GM23248 (cell line): ENCODE measurements at regions not wholly inside any gene's neighbourhood (a gene's known extent, or its start where the extent isn't known, plus 50 kb on each side); places are given as distances from the start of the nearest gene placed in this dataset.

Source experiments
- DNase-seq: peaks from one replicate; pipeline ENCODE4 v3.0.0-alpha.2; 2015
- H2AFZ ChIP-seq: fragments of 200-600 bp; sonication (generic); 2 replicates; pipeline ENCODE4 v1.6.1; 2016; ENCODE audit warnings: antibody characterized with exemption
- H3F3A ChIP-seq: fragments of 200-600 bp; sonication (generic); 2 replicates; pipeline ENCODE4 v1.6.1; 2016; ENCODE audit warnings: mild to moderate bottlenecking, antibody characterized with exemption, mixed run types; ENCODE audit not compliant: insufficient read depth
- H3K27ac ChIP-seq: fragments of 200-600 bp; sonication (generic); 2 replicates; pipeline ENCODE4 v1.5.1; 2016; ENCODE audit warnings: mild to moderate bottlenecking
- H3K27me3 ChIP-seq: fragments of 200-600 bp; sonication (generic); replicated peaks from 2 replicates; pipeline ENCODE4 v1.6.1; 2016; ENCODE audit warnings: mild to moderate bottlenecking; ENCODE audit not compliant: insufficient read depth
- H3K36me3 ChIP-seq: fragments of 200-600 bp; sonication (generic); 2 replicates; pipeline ENCODE4 v1.6.1; 2016; ENCODE audit warnings: low read depth, mild to moderate bottlenecking
- H3K4me1 ChIP-seq: fragments of 200-600 bp; sonication (generic); 2 replicates; pipeline ENCODE4 v1.6.1; 2016; ENCODE audit warnings: mild to moderate bottlenecking; ENCODE audit not compliant: insufficient read depth
- H3K4me2 ChIP-seq: fragments of 200-600 bp; sonication (generic); one replicate; pipeline ENCODE4 v1.6.1; 2016; ENCODE audit warnings: mild to moderate bottlenecking; ENCODE audit not compliant: unreplicated experiment
- H3K4me3 ChIP-seq: fragments of 200-600 bp; sonication (generic); 2 replicates; pipeline ENCODE4 v1.5.1; 2016; ENCODE audit warnings: mild to moderate bottlenecking
- H3K79me2 ChIP-seq: fragments of 200-600 bp; sonication (generic); 2 replicates; pipeline ENCODE4 v1.6.1; 2016; ENCODE audit warnings: mild to moderate bottlenecking; ENCODE audit not compliant: insufficient read depth
- H3K9ac ChIP-seq: fragments of 200-600 bp; sonication (generic); 2 replicates; pipeline ENCODE4 v1.6.1; 2016; ENCODE audit warnings: mild to moderate bottlenecking
- H3K9me2 ChIP-seq: fragments of 200-600 bp; sonication (generic); 2 replicates; pipeline ENCODE4 v1.6.1; 2016; ENCODE audit warnings: mixed run types, mild to moderate bottlenecking, moderate library complexity; ENCODE audit not compliant: insufficient read depth
- H3K9me3 ChIP-seq: fragments of 200-600 bp; sonication (generic); one replicate; pipeline ENCODE4 v1.6.1; 2017; ENCODE audit warnings: low read depth
- H4K20me1 ChIP-seq: fragments of 200-600 bp; sonication (generic); 2 replicates; pipeline ENCODE4 v1.6.0; 2016; ENCODE audit not compliant: insufficient read depth
- EZH2 ChIP-seq: fragments of 200-600 bp; sonication (generic); IDR thresholded peaks from 2 replicates; pipeline ENCODE4 v1.6.1; 2018; ENCODE audit warnings: antibody characterized with exemption, mild to moderate bottlenecking; ENCODE audit not compliant: insufficient read depth, poor library complexity, severe bottlenecking
- EZH2phosphoT487 ChIP-seq: fragments of 200-600 bp; sonication (generic); IDR thresholded peaks from 2 replicates; pipeline ENCODE4 v1.6.1; 2018; ENCODE audit warnings: antibody characterized with exemption, moderate library complexity, mild to moderate bottlenecking, low read depth; ENCODE audit not compliant: insufficient read depth
- WGBS, 2 experiments: methylation state at CpG; one replicate each; pipeline ENCODE4 v1.1.6; 2015 to 2017; ENCODE audit warnings: low lambda C conversion rate in 2 of 2, low coverage in 1 of 2; ENCODE audit errors: missing lambda C conversion rate in 2 of 2; 5-methylcytosine and 5-hydroxymethylcytosine counted together
- in situ Hi-C: fragments of 300-500 bp; cut with MboI; formaldehyde crosslinking; loops from 2 replicates; pipeline ENCODE4 v1.15.0; 2020

GRCh38 chr5:73346878-73347408 is 101.6 kb downstream of the FOXD1 start:
- Histone ChIP-seq H3F3A (no peaks in the 10 kb centered on the region), H3K9me3 (peaks cover 3% of the 10 kb centered on the region), H3K4me1 (no peaks in the 10 kb centered on the region), H3K27me3 (no peaks in the 10 kb centered on the region), H4K20me1 (no peaks in the 10 kb centered on the region), H3K27ac (no peak overlapping the region), H3K4me3 (no peak overlapping the region), H3K36me3 (no peaks in the 10 kb centered on the region), H2AFZ (no peak overlapping the region), H3K4me2 (no peak overlapping the region), H3K9me2 (no peaks in the 10 kb centered on the region), H3K9ac (no peak overlapping the region), H3K79me2 (no peaks in the 10 kb centered on the region)
- TF ChIP-seq EZH2phosphoT487 (no peak), EZH2 (no peak)
- WGBS, 2 experiments, result 78 to 85% methylated on average over 1 of the region's 1 CpG
- no peak for DNase-seq
- in situ Hi-C loops, result no loop called here

GRCh38 chr5:73344835-73345234 is 103.7 kb downstream of the FOXD1 start:
- no peak overlapping the region for H3K4me2 ChIP-seq
- in situ Hi-C loops, result no loop called here
- H4K20me1 ChIP-seq, result no peaks in the 10 kb centered on the region
- no peaks in the 10 kb centered on the region for H3K27me3 ChIP-seq
- 44 to 45% methylated on average over 5 of the region's 5 CpGs for WGBS, 2 experiments
- no peak overlapping the region for H3K27ac ChIP-seq
- H3K79me2 ChIP-seq, result no peaks in the 10 kb centered on the region
- no peak for TF ChIP-seq EZH2phosphoT487
- TF ChIP-seq EZH2, result no peak
- H3K36me3 ChIP-seq, result no peaks in the 10 kb centered on the region
- H3K9me2 ChIP-seq, result no peaks in the 10 kb centered on the region
- no peak overlapping the region for H3K4me3 ChIP-seq
- H3K9me3 ChIP-seq, result peaks cover 3% of the 10 kb centered on the region
- no peak overlapping the region for H3K9ac ChIP-seq
- H3K4me1 ChIP-seq, result no peaks in the 10 kb centered on the region
- DNase-seq, result peak; percentile 33
- H2AFZ ChIP-seq, result no peak overlapping the region
- no peaks in the 10 kb centered on the region for H3F3A ChIP-seq

- H3K27me3 ChIP-seq, result no peaks in the 10 kb centered on the region
- peaks cover 27% of the 10 kb centered on the region for H3K4me1 ChIP-seq
- no peak overlapping the region for H3K4me3 ChIP-seq
- in situ Hi-C loops, result no loop called here
- H4K20me1 ChIP-seq, result no peaks in the 10 kb centered on the region
- H3K27ac ChIP-seq, result no peak overlapping the region
- no peak for DNase-seq
- TF ChIP-seq EZH2, result no peak
- TF ChIP-seq EZH2phosphoT487, result no peak
- 83% methylated on average over 4 of the region's 4 CpGs for WGBS, 2 experiments
- H3K36me3 ChIP-seq, result no peaks in the 10 kb centered on the region
- no peak overlapping the region for H3K9ac ChIP-seq
- H2AFZ ChIP-seq, result no peak overlapping the region
- H3K9me2 ChIP-seq, result no peaks in the 10 kb centered on the region
- H3K4me2 ChIP-seq, result no peak overlapping the region
- no peaks in the 10 kb centered on the region for H3K9me3 ChIP-seq
- H3F3A ChIP-seq, result peaks cover 14% of the 10 kb centered on the region; the same call in 1 of the 2 replicates
- no peaks in the 10 kb centered on the region for H3K79me2 ChIP-seq
These were observed 108.9 kb downstream of the FOXD1 start for GRCh38 chr5:73339711-73340110.

DNA sequence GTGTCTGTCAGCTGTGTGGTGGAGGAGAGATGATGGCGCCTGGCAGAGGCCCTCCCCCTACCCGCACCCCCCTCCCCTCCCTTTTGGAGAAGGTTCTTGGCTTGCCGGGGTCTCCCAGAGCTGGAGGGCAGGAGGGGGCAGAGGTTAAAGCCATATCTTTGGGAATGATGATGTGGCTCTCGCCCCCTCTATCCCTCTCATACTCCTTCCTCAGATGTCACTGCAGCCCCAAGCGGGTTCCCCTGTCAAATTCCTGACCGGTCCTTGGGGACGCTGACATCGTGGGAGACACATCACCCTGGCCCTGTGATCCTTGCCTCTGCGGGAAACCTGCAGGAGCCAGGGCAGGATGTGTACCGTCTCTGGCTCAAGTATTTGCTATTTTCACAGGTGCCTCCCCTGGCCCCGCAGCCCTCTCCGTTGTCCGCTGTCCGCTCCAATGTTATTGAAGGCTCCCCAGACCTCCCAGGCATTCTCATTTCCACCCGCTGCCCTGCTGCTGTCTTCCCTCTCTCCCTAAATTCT is 109.5 kb downstream of the FOXD1 start:
- in situ Hi-C loops, result no loop called here
- Histone ChIP-seq H3K27ac (no peak overlapping the region; the same call in 1 of the 2 replicates), H3K79me2 (no peaks in the 10 kb centered on the region), H2AFZ (peak overlapping the region; percentile 64; the same call in 1 of the 2 replicates), H3K9ac (no peak overlapping the region), H3K9me2 (no peaks in the 10 kb centered on the region), H3K9me3 (no peaks in the 10 kb centered on the region), H3K4me3 (no peak overlapping the region), H4K20me1 (no peaks in the 10 kb centered on the region), H3K4me2 (no peak overlapping the region), H3F3A (peaks cover 14% of the 10 kb centered on the region; the same call in 1 of the 2 replicates), H3K27me3 (no peaks in the 10 kb centered on the region), H3K4me1 (peaks cover 29% of the 10 kb centered on the region), H3K36me3 (no peaks in the 10 kb centered on the region)
- WGBS, 2 experiments, result 83 to 93% methylated on average over 13 to 15 of the region's 15 CpGs
- DNase-seq, result no peak
- TF ChIP-seq EZH2phosphoT487 (no peak), EZH2 (no peak)
